ENCODE measurements at regions not wholly inside any gene's neighbourhood (a gene's known extent, or its start where the extent isn't known, plus 50 kb on each side); places are given as distances from the start of the nearest gene placed in this dataset.
"Not testable (repeated sequence)": the region's sequence is repeated elsewhere in the genome, so short reads cannot be mapped to it uniquely, and the experiment has no call there.

DNA sequence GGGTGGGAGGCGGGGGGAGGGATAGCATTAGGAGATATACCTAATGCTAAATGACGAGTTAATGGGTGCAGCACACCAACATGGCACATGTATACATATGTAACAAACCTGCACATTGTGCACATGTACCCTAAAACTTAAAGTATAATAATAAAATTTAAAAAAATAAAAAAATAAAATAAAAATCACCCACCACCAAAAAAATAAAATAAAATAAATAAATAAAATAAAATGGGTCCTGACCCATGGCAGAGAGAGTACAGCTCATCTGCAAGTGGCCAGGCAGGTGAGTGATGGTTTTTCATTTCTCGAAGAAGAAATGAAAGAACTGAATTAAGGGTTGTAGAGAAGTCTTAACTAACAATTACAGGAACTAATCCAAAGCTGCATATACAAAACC is 92.4 kb downstream of the ACAA2 start:
- TF ChIP-seq CTCF (IDR thresholded peaks at IDR 0.05); RCOR1 (IDR thresholded peaks at IDR 0.05; ENCODE audit: low read length); NRF1 (IDR thresholded peaks at IDR 0.05; ENCODE audit: low read depth, low read length); TCF12 (IDR thresholded peaks at IDR 0.05); SMC3 (IDR thresholded peaks at IDR 0.05; ENCODE audit: low read depth, low read length); JUND (IDR thresholded peaks at IDR 0.05); RAD21 (IDR thresholded peaks at IDR 0.05; ENCODE audit: low read length); ELF1 (IDR thresholded peaks at IDR 0.05); EP300 (IDR thresholded peaks at IDR 0.05; ENCODE audit: borderline replicate concordance in 1 of 2, low read depth in 1 of 2, low read length in 1 of 2); RFX5 (IDR thresholded peaks at IDR 0.05; ENCODE audit: low read length): not testable (repeated sequence)
- TF ChIP-seq, protein P1, sequence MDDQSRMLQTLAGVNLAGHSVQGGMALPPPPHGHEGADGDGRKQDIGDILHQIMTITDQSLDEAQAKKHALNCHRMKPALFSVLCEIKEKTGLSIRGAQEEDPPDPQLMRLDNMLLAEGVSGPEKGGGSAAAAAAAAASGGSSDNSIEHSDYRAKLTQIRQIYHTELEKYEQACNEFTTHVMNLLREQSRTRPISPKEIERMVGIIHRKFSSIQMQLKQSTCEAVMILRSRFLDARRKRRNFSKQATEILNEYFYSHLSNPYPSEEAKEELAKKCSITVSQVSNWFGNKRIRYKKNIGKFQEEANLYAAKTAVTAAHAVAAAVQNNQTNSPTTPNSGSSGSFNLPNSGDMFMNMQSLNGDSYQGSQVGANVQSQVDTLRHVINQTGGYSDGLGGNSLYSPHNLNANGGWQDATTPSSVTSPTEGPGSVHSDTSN (IDR thresholded peaks at IDR 0.05): not testable (repeated sequence)
- TF ChIP-seq, protein P2, sequence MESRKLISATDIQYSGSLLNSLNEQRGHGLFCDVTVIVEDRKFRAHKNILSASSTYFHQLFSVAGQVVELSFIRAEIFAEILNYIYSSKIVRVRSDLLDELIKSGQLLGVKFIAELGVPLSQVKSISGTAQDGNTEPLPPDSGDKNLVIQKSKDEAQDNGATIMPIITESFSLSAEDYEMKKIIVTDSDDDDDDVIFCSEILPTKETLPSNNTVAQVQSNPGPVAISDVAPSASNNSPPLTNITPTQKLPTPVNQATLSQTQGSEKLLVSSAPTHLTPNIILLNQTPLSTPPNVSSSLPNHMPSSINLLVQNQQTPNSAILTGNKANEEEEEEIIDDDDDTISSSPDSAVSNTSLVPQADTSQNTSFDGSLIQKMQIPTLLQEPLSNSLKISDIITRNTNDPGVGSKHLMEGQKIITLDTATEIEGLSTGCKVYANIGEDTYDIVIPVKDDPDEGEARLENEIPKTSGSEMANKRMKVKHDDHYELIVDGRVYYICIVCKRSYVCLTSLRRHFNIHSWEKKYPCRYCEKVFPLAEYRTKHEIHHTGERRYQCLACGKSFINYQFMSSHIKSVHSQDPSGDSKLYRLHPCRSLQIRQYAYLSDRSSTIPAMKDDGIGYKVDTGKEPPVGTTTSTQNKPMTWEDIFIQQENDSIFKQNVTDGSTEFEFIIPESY (IDR thresholded peaks at IDR 0.05; ENCODE audit: borderline replicate concordance, low read depth): not testable (repeated sequence)
